GM23338 (cell line): ENCODE measurements at regions not wholly inside any gene's neighbourhood (a gene's known extent, or its start where the extent isn't known, plus 50 kb on each side); places are given as distances from the start of the nearest gene placed in this dataset.
A peak's percentile ranks its signal among the peaks of the same experiment; 100 is the strongest.

Experiments
- ATAC-seq: fragments of 200-7000 bp; cut with Tn5 transposase; 3 replicates; pipeline ENCODE4 v1.9.1; 2020
- DNase-seq: peaks from one replicate; pipeline ENCODE4 v3.0.0-alpha.2; 2015; ENCODE audit warnings: low spot score
- H2AFZ ChIP-seq: fragments of 200-600 bp; sonication (generic); 2 replicates; pipeline ENCODE4 v1.8.0; 2016; ENCODE audit warnings: antibody characterized with exemption, mild to moderate bottlenecking, moderate library complexity
- H3F3A ChIP-seq: fragments of 200-600 bp; sonication (generic); replicated peaks from 2 replicates; pipeline ENCODE4 v1.8.0; 2017; ENCODE audit warnings: antibody characterized with exemption, mixed run types, low read depth
- H3K27ac ChIP-seq: fragments of 200-600 bp; sonication (generic); 2 replicates; pipeline ENCODE4 v1.6.1; 2016; ENCODE audit warnings: low read depth
- H3K27me3 ChIP-seq: fragments of 200-600 bp; sonication (generic); 2 replicates; pipeline ENCODE4 v1.8.0; 2016; ENCODE audit warnings: mild to moderate bottlenecking, mixed run types, moderate library complexity; ENCODE audit not compliant: insufficient read depth
- H3K36me3 ChIP-seq: fragments of 200-600 bp; sonication (generic); 2 replicates; pipeline ENCODE4 v1.8.0; 2016; ENCODE audit warnings: mild to moderate bottlenecking; ENCODE audit not compliant: insufficient read depth
- H3K4me1 ChIP-seq: fragments of 200-600 bp; sonication (generic); 2 replicates; pipeline ENCODE4 v1.8.0; 2016; ENCODE audit warnings: mild to moderate bottlenecking, moderate library complexity; ENCODE audit not compliant: insufficient read depth
- H3K4me2 ChIP-seq: fragments of 200-600 bp; sonication (generic); 2 replicates; pipeline ENCODE4 v1.7.1; 2017; ENCODE audit warnings: mixed run types
- H3K4me3 ChIP-seq: fragments of 200-600 bp; sonication (generic); 2 replicates; pipeline ENCODE4 v1.6.1; 2016; ENCODE audit warnings: mixed run types
- H3K79me2 ChIP-seq: fragments of 200-600 bp; sonication (generic); replicated peaks from 2 replicates; pipeline ENCODE4 v1.8.0; 2017; ENCODE audit warnings: mild to moderate bottlenecking; ENCODE audit not compliant: insufficient read depth
- H3K9me2 ChIP-seq: fragments of 200-600 bp; sonication (generic); 2 replicates; pipeline ENCODE4 v1.8.0; 2017; ENCODE audit not compliant: insufficient read depth
- H4K20me1 ChIP-seq: fragments of 200-600 bp; sonication (generic); replicated peaks from 2 replicates; pipeline ENCODE4 v1.8.0; 2017; ENCODE audit warnings: mild to moderate bottlenecking; ENCODE audit not compliant: insufficient read depth
- H3K27ac Mint-ChIP-seq: 2 replicates; pipeline ENCODE4 v1.8.0; 2020; ENCODE audit warnings: inconsistent platforms, mild to moderate bottlenecking, moderate library complexity, mixed read lengths
- H3K27me3 Mint-ChIP-seq: 3 replicates; pipeline ENCODE4 v1.8.0; 2022; ENCODE audit warnings: low read depth, mild to moderate bottlenecking, moderate library complexity, mixed read lengths, inconsistent platforms; ENCODE audit not compliant: insufficient read depth, poor library complexity
- H3K36me3 Mint-ChIP-seq: 3 replicates; pipeline ENCODE4 v1.8.0; 2021; ENCODE audit warnings: low read depth, mild to moderate bottlenecking, inconsistent platforms, moderate library complexity, mixed read lengths
- H3K4me1 Mint-ChIP-seq: 3 replicates; pipeline ENCODE4 v1.8.0; 2020; ENCODE audit warnings: mild to moderate bottlenecking, inconsistent platforms, mixed read lengths
- H3K4me3 Mint-ChIP-seq: 3 replicates; pipeline ENCODE4 v1.8.0; 2021; ENCODE audit warnings: moderate library complexity, mild to moderate bottlenecking, inconsistent platforms, mixed read lengths
- H3K9me3 Mint-ChIP-seq: 3 replicates; pipeline ENCODE4 v1.8.0; 2020; ENCODE audit warnings: moderate library complexity, mild to moderate bottlenecking, inconsistent platforms, mixed read lengths
- EZH2phosphoT487 ChIP-seq: fragments of 200-600 bp; sonication (generic); IDR thresholded peaks from one replicate; pipeline ENCODE4 v1.8.1; 2018; ENCODE audit warnings: antibody characterized with exemption; ENCODE audit not compliant: unreplicated experiment
- JUNB ChIP-seq: IDR thresholded peaks from one replicate; pipeline ENCODE4 v1.6.1; 2016; ENCODE audit warnings: antibody characterized with exemption; ENCODE audit not compliant: unreplicated experiment
- NANOG ChIP-seq: IDR thresholded peaks from 2 replicates; pipeline ENCODE4 v1.6.1; 2016; ENCODE audit warnings: antibody characterized with exemption, borderline replicate concordance
- STAT1 ChIP-seq: IDR thresholded peaks from one replicate; pipeline ENCODE4 v1.6.1; 2016; ENCODE audit warnings: antibody characterized with exemption; ENCODE audit not compliant: unreplicated experiment
- ZNF114 ChIP-seq: fragments of 250-450 bp; sonication (Bioruptor Pico); IDR thresholded peaks from 2 replicates; pipeline ENCODE4 v1.5.0; 2020; ENCODE audit warnings: mild to moderate bottlenecking, moderate library complexity
- TF ChIP-seq, protein P1 (sequence below): IDR thresholded peaks from one replicate; pipeline ENCODE4 v1.6.1; 2018; ENCODE audit warnings: antibody characterized with exemption; ENCODE audit not compliant: unreplicated experiment

DNA sequence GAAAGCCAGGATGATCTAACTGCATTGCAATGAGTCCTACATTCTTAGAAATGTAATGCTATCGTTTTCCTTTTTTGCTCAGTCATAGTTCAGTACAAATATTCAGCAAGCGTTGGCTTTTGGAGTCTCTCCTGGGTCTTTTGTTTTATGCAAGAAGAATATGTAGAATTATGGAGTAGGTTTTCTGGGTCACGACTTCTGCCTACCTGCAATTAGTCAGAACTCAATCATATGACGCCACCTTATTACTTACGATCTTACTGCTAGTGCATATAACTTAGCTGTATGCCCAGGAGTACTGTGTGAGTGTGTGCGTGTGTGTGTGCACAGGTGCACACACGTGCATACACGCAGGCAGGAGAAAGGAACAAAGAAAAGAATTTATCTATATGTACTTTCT lies 640.2 kb downstream of the STK39 start (continued):
- TF ChIP-seq, protein P1, sequence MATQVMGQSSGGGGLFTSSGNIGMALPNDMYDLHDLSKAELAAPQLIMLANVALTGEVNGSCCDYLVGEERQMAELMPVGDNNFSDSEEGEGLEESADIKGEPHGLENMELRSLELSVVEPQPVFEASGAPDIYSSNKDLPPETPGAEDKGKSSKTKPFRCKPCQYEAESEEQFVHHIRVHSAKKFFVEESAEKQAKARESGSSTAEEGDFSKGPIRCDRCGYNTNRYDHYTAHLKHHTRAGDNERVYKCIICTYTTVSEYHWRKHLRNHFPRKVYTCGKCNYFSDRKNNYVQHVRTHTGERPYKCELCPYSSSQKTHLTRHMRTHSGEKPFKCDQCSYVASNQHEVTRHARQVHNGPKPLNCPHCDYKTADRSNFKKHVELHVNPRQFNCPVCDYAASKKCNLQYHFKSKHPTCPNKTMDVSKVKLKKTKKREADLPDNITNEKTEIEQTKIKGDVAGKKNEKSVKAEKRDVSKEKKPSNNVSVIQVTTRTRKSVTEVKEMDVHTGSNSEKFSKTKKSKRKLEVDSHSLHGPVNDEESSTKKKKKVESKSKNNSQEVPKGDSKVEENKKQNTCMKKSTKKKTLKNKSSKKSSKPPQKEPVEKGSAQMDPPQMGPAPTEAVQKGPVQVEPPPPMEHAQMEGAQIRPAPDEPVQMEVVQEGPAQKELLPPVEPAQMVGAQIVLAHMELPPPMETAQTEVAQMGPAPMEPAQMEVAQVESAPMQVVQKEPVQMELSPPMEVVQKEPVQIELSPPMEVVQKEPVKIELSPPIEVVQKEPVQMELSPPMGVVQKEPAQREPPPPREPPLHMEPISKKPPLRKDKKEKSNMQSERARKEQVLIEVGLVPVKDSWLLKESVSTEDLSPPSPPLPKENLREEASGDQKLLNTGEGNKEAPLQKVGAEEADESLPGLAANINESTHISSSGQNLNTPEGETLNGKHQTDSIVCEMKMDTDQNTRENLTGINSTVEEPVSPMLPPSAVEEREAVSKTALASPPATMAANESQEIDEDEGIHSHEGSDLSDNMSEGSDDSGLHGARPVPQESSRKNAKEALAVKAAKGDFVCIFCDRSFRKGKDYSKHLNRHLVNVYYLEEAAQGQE = no peak
- TF ChIP-seq STAT1 = no peak
- no peak for TF ChIP-seq ZNF114
- no peak for TF ChIP-seq EZH2phosphoT487
- TF ChIP-seq JUNB = no peak
- no peak for TF ChIP-seq NANOG

DNA sequence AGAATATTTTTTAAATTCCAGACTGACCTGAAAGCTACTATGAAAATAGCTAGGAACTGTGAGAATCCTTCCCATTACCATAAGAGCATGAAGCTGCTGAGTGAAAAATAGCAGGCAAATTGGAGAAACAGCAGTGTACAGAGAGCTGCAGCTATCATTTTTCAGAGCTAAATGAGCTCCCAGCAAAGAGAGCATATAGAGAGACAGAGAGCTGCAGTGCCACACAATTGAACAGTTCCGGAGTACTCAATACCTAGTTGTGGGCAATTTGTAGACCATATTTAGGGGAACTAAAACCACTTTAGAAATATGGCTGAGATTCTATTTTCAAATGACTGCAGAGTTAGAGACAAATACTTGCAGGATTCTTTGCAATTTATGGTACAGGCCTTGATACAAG lies 645.3 kb downstream of the STK39 start:
- no peaks in the 10 kb centered on the region; the same call in 1 of the 2 replicates for H3K4me1 ChIP-seq

More for the DNA sequence above, 645.3 kb downstream of the STK39 start:
- peaks cover 4% of the 10 kb centered on the region; the same call in 1 of the 2 replicates for H3K9me2 ChIP-seq
- H3F3A ChIP-seq = no peaks in the 10 kb centered on the region
- H3K36me3 ChIP-seq = peaks cover 7% of the 10 kb centered on the region; the same call in 1 of the 2 replicates
- ATAC-seq (peak; percentile 40; the same call in 1 of the 3 replicates), DNase-seq (peak; percentile 65)
- no peak overlapping the region for H2AFZ ChIP-seq
- no peak for TF ChIP-seq JUNB
- TF ChIP-seq, protein P1 = no peak
- no peaks in the 10 kb centered on the region for H4K20me1 ChIP-seq
- H3K79me2 ChIP-seq = no peaks in the 10 kb centered on the region
- Mint-ChIP-seq H3K4me3 (no peak overlapping the region), H3K27me3 (peaks cover 2% of the 10 kb centered on the region), H3K9me3 (peaks cover 40% of the 10 kb centered on the region), H3K36me3 (peaks cover 40% of the 10 kb centered on the region), H3K4me1 (peaks cover 8% of the 10 kb centered on the region), H3K27ac (no peak overlapping the region)
- H3K27ac ChIP-seq = no peak overlapping the region
- H3K4me3 ChIP-seq = no peak overlapping the region
- no peak overlapping the region for H3K4me2 ChIP-seq
- H3K27me3 ChIP-seq = no peaks in the 10 kb centered on the region
